H1 (cell line): ENCODE measurements at regions not wholly inside any gene's neighbourhood (a gene's known extent, or its start where the extent isn't known, plus 50 kb on each side); places are given as distances from the start of the nearest gene placed in this dataset.

Experiments used
- CREB1 ChIP-seq: IDR thresholded peaks from 2 replicates; pipeline ENCODE4 v1.6.1; 2012; ENCODE audit warnings: inconsistent platforms
- RXRA ChIP-seq: IDR thresholded peaks from 2 replicates; pipeline ENCODE4 v1.6.1; 2011; ENCODE audit warnings: low read depth, mild to moderate bottlenecking, low read length, moderate library complexity; ENCODE audit not compliant: insufficient read depth
- TAF1 ChIP-seq: IDR thresholded peaks from 2 replicates; pipeline ENCODE4 v1.6.1; 2011; ENCODE audit warnings: mild to moderate bottlenecking, low read depth, low read length
- TCF12 ChIP-seq: IDR thresholded peaks from 2 replicates; pipeline ENCODE4 v1.6.1; 2011; ENCODE audit warnings: low read depth, mild to moderate bottlenecking, low read length
- YY1 ChIP-seq: IDR thresholded peaks from 2 replicates; pipeline ENCODE4 v1.6.1; 2011; ENCODE audit warnings: low read depth, mild to moderate bottlenecking, low read length
- TF ChIP-seq, protein P1 (sequence below): fragments of 300-600 bp; sonication (generic); IDR thresholded peaks from 2 replicates; pipeline ENCODE4 v1.7.1; 2012; ENCODE audit warnings: low read length, moderate library complexity, mild to moderate bottlenecking, inconsistent platforms; ENCODE audit not compliant: insufficient replicate concordance

DNA sequence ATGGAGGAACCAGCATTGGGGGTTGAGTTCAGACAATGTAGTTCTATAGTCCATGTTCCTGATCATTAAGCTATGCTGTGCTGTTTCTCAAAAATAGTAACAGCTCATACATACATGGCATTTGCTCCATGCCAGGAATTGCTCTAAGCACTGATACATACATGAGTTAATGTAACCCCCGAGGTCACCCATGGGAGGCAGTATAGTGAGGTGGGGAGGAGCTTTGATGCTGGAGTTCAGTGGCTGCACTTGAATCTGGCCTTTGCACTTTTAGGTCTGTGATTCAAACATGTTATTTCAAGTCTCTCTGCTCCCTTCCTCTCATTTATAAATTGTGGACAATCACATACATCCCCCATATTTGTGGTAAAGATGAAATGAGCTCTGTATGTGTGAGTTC, 223.1 kb upstream of the WSB1 start (continued):
- TF ChIP-seq, protein P1, sequence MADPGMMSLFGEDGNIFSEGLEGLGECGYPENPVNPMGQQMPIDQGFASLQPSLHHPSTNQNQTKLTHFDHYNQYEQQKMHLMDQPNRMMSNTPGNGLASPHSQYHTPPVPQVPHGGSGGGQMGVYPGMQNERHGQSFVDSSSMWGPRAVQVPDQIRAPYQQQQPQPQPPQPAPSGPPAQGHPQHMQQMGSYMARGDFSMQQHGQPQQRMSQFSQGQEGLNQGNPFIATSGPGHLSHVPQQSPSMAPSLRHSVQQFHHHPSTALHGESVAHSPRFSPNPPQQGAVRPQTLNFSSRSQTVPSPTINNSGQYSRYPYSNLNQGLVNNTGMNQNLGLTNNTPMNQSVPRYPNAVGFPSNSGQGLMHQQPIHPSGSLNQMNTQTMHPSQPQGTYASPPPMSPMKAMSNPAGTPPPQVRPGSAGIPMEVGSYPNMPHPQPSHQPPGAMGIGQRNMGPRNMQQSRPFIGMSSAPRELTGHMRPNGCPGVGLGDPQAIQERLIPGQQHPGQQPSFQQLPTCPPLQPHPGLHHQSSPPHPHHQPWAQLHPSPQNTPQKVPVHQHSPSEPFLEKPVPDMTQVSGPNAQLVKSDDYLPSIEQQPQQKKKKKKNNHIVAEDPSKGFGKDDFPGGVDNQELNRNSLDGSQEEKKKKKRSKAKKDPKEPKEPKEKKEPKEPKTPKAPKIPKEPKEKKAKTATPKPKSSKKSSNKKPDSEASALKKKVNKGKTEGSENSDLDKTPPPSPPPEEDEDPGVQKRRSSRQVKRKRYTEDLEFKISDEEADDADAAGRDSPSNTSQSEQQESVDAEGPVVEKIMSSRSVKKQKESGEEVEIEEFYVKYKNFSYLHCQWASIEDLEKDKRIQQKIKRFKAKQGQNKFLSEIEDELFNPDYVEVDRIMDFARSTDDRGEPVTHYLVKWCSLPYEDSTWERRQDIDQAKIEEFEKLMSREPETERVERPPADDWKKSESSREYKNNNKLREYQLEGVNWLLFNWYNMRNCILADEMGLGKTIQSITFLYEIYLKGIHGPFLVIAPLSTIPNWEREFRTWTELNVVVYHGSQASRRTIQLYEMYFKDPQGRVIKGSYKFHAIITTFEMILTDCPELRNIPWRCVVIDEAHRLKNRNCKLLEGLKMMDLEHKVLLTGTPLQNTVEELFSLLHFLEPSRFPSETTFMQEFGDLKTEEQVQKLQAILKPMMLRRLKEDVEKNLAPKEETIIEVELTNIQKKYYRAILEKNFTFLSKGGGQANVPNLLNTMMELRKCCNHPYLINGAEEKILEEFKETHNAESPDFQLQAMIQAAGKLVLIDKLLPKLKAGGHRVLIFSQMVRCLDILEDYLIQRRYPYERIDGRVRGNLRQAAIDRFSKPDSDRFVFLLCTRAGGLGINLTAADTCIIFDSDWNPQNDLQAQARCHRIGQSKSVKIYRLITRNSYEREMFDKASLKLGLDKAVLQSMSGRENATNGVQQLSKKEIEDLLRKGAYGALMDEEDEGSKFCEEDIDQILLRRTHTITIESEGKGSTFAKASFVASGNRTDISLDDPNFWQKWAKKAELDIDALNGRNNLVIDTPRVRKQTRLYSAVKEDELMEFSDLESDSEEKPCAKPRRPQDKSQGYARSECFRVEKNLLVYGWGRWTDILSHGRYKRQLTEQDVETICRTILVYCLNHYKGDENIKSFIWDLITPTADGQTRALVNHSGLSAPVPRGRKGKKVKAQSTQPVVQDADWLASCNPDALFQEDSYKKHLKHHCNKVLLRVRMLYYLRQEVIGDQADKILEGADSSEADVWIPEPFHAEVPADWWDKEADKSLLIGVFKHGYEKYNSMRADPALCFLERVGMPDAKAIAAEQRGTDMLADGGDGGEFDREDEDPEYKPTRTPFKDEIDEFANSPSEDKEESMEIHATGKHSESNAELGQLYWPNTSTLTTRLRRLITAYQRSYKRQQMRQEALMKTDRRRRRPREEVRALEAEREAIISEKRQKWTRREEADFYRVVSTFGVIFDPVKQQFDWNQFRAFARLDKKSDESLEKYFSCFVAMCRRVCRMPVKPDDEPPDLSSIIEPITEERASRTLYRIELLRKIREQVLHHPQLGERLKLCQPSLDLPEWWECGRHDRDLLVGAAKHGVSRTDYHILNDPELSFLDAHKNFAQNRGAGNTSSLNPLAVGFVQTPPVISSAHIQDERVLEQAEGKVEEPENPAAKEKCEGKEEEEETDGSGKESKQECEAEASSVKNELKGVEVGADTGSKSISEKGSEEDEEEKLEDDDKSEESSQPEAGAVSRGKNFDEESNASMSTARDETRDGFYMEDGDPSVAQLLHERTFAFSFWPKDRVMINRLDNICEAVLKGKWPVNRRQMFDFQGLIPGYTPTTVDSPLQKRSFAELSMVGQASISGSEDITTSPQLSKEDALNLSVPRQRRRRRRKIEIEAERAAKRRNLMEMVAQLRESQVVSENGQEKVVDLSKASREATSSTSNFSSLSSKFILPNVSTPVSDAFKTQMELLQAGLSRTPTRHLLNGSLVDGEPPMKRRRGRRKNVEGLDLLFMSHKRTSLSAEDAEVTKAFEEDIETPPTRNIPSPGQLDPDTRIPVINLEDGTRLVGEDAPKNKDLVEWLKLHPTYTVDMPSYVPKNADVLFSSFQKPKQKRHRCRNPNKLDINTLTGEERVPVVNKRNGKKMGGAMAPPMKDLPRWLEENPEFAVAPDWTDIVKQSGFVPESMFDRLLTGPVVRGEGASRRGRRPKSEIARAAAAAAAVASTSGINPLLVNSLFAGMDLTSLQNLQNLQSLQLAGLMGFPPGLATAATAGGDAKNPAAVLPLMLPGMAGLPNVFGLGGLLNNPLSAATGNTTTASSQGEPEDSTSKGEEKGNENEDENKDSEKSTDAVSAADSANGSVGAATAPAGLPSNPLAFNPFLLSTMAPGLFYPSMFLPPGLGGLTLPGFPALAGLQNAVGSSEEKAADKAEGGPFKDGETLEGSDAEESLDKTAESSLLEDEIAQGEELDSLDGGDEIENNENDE = no peak
- no peak for TF ChIP-seq TCF12
- TF ChIP-seq YY1 = no peak
- TF ChIP-seq RXRA = no peak
- TF ChIP-seq CREB1 = no peak
- TF ChIP-seq TAF1 = no peak
